ENCODE measurements at regions not wholly inside any gene's neighbourhood (a gene's known extent, or its start where the extent isn't known, plus 50 kb on each side); places are given as distances from the start of the nearest gene placed in this dataset.
A peak's percentile ranks its signal among the peaks of the same experiment; 100 is the strongest.

DNA sequence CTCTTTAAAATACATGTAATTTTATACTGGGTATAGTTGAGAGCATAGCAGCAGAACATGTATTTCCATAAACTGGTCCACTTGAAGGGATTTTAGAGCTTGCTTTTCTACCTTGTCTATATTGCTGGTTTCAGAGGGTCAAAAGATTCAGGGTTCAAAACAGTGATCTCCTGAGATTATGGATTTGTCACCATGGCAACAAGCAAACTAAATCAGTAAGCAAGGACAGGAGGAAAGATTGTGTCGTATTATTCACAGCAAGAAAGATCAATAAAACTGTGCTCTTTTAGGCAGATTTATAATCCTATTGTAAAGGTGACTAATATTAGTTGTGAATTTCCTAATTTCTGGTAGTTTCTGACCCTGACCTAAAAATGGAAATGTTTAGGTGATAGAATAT is 496.4 kb downstream of the LMO7 start:
- intact Hi-C loops (cut with DNase I), result loop anchor here in 1 of 10 donors (10.0 kb wide), 1 partner anchor 238 kb away; no protein-coding TSS in a partner anchor
- no peak for ATAC-seq
- TF ChIP-seq, protein P1, sequence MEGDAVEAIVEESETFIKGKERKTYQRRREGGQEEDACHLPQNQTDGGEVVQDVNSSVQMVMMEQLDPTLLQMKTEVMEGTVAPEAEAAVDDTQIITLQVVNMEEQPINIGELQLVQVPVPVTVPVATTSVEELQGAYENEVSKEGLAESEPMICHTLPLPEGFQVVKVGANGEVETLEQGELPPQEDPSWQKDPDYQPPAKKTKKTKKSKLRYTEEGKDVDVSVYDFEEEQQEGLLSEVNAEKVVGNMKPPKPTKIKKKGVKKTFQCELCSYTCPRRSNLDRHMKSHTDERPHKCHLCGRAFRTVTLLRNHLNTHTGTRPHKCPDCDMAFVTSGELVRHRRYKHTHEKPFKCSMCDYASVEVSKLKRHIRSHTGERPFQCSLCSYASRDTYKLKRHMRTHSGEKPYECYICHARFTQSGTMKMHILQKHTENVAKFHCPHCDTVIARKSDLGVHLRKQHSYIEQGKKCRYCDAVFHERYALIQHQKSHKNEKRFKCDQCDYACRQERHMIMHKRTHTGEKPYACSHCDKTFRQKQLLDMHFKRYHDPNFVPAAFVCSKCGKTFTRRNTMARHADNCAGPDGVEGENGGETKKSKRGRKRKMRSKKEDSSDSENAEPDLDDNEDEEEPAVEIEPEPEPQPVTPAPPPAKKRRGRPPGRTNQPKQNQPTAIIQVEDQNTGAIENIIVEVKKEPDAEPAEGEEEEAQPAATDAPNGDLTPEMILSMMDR (IDR thresholded peaks at IDR 0.05), result no peak
- Histone ChIP-seq H3K4me3 (no peak overlapping the region), H3K27me3 (no peaks in the 10 kb centered on the region), H3K36me3 (no peaks in the 10 kb centered on the region), H3K27ac (no peak overlapping the region), H3K4me1 (peaks cover 0 to 9% (median 0%) of the 10 kb centered on the region in 9 donors), H3K9me3 (peaks cover 0 to 6% (median 0%) of the 10 kb centered on the region in 11 donors)
- 83 to 89% methylated on average over 1 of the region's 1 CpG for WGBS, 2 donors
- no peak for DNase-seq

DNA sequence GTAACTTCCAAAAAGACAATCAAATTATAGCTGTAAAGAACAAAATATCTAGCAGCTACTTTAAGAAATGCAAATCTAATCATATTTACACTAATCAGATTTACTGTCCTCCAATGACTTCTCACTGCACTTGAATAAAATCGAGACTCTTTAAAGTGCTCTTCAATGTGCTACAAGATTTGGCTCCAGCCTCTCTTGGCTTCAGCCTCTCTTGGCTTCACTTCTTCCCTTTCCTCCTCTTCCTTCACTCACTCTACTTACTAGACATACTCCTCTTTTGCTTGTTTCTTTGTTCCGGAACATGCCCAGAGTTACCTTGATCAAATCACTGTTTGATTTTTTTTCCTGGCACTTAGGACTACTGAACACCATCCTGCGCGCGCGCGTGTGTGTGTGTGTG is 495.4 kb downstream of the LMO7 start:
- H3K36me3 ChIP-seq, result no peaks in the 10 kb centered on the region
- H3K4me3 ChIP-seq, result no peak overlapping the region
- H3K4me1 ChIP-seq, result peaks cover 0 to 9% (median 0%) of the 10 kb centered on the region in 9 donors
- H3K27me3 ChIP-seq, result no peaks in the 10 kb centered on the region
- TF ChIP-seq, protein P1 (IDR thresholded peaks at IDR 0.05), result no peak
- peaks cover 0 to 6% (median 0%) of the 10 kb centered on the region in 11 donors for H3K9me3 ChIP-seq
- DNase-seq (no peak), ATAC-seq (peak in 1 of 8 donors; percentile 29)
- no peak overlapping the region for H3K27ac ChIP-seq
- intact Hi-C loops (cut with DNase I), result loop anchor here in 1 of 10 donors (10.0 kb wide), 1 partner anchor 237 kb away; no protein-coding TSS in a partner anchor
- 65 to 73% methylated on average over 7 of the region's 7 CpGs for WGBS, 2 donors

DNA sequence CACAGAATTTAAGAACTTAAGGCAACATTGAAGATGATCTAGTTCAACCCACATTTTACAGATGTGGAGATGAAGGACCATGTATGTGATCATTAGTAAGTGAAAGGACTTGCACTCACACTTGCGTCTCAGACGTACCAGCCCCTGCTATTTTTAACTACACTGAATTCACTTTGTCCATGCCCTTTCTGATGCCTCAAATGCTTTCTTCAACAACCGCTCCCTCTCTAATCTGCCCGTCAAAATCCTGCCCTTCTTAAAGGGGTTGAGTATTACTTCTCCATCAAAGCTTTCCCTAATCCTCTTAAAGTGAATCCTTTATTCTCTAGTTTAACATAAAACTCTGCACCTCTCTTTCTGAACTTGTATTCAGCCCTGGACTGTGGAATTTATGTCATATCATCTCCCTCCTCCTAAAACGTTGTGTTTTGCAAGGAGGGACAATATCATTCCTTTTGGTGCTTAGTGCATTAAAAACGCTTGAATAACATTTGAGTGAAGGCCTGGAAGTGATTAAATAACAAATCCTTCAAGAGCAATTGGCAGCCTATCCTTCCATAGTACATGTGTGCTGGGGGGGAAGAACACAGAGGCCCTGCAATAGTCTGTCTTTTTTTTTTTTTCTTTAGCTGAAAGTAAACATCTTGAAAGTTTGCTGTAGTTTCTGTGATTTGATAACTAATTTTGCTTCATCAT is 493.3 kb downstream of the LMO7 start:
- Histone ChIP-seq H3K4me1 (peaks cover 0 to 9% (median 0%) of the 10 kb centered on the region in 9 donors), H3K36me3 (no peaks in the 10 kb centered on the region), H3K9me3 (peaks cover 0 to 7% (median under 1%) of the 10 kb centered on the region in 11 donors), H3K27ac (no peak overlapping the region), H3K27me3 (no peaks in the 10 kb centered on the region), H3K4me3 (no peak overlapping the region)
- DNase-seq (no peak), ATAC-seq (peak in 3 of 8 donors; percentile 34 to 53 (median 52))
- TF ChIP-seq, protein P1 (IDR thresholded peaks at IDR 0.05), result no peak
- 27 to 38% methylated on average over 6 of the region's 6 CpGs for WGBS, 2 donors
- intact Hi-C loops (cut with DNase I), result no loop called here

DNA sequence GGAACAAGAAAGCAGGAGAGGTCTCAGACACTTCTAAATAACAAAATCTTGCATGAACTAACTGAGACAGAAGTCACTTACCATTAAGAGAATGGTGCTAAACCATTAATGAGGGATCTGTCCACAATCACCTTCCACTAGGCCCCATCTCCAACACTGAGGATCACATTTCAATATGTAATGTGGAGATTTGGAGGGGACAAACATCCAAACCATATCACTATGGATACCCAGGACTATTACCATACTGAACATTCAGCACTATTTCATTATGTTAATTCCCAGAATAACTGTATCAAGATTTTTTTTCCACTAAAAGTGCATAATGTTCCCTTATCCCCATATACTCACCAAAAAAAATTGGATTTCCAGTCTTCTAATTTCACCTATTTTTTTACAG is 491.8 kb downstream of the LMO7 start:
- TF ChIP-seq, protein P1 (IDR thresholded peaks at IDR 0.05), result no peak
- no peak overlapping the region for H3K27ac ChIP-seq
- no peaks in the 10 kb centered on the region for H3K36me3 ChIP-seq
- intact Hi-C loops (cut with DNase I), result no loop called here
- H3K4me3 ChIP-seq, result no peak overlapping the region
- peaks cover 0 to 23% (median 16%) of the 10 kb centered on the region in 11 donors for H3K9me3 ChIP-seq
- DNase-seq, result no peak
- ATAC-seq, result no peak
- H3K27me3 ChIP-seq, result no peaks in the 10 kb centered on the region
- H3K4me1 ChIP-seq, result peaks cover 0 to 9% (median 0%) of the 10 kb centered on the region in 9 donors
